ENCODE measurements at regions not wholly inside any gene's neighbourhood (a gene's known extent, or its start where the extent isn't known, plus 50 kb on each side); places are given as distances from the start of the nearest gene placed in this dataset.

GRCh38 chr10:3467052-3467951 is 294.7 kb upstream of the PITRM1 start:
- peak; percentile 68 for ATAC-seq
- TF ChIP-seq OSR1 (CRISPR knock-in tag; IDR thresholded peaks at IDR 0.05): no peak
- TF ChIP-seq BACH2 (CRISPR knock-in tag; IDR thresholded peaks at IDR 0.05; ENCODE audit: borderline replicate concordance): no peak
- TF ChIP-seq RARB (CRISPR knock-in tag; IDR thresholded peaks at IDR 0.05): no peak
- no peak for TF ChIP-seq TOX (CRISPR knock-in tag; IDR thresholded peaks at IDR 0.05; ENCODE audit: borderline replicate concordance)
- no peak for TF ChIP-seq ZNF8 (CRISPR knock-in tag; IDR thresholded peaks at IDR 0.05)
- no peak for TF ChIP-seq ZNF70 (CRISPR knock-in tag; IDR thresholded peaks at IDR 0.05)
- no peak for TF ChIP-seq GLIS3 (CRISPR knock-in tag; IDR thresholded peaks at IDR 0.05)
- no peak for TF ChIP-seq PATZ1 (CRISPR knock-in tag; IDR thresholded peaks at IDR 0.05; ENCODE audit: borderline replicate concordance)

- TF ChIP-seq, protein P1, sequence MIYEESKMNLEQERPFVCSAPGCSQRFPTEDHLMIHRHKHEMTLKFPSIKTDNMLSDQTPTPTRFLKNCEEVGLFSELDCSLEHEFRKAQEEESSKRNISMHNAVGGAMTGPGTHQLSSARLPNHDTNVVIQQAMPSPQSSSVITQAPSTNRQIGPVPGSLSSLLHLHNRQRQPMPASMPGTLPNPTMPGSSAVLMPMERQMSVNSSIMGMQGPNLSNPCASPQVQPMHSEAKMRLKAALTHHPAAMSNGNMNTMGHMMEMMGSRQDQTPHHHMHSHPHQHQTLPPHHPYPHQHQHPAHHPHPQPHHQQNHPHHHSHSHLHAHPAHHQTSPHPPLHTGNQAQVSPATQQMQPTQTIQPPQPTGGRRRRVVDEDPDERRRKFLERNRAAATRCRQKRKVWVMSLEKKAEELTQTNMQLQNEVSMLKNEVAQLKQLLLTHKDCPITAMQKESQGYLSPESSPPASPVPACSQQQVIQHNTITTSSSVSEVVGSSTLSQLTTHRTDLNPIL (CRISPR knock-in tag; IDR thresholded peaks at IDR 0.05; ENCODE audit: low read depth): no peak
- no peak for TF ChIP-seq ISL1 (CRISPR knock-in tag; IDR thresholded peaks at IDR 0.05)
- no peak for TF ChIP-seq ESRRG (CRISPR knock-in tag; IDR thresholded peaks at IDR 0.05)
- no peak for TF ChIP-seq ZC3H10 (CRISPR knock-in tag; IDR thresholded peaks at IDR 0.05)
- no peak for TF ChIP-seq ARNTL (CRISPR knock-in tag; IDR thresholded peaks at IDR 0.05; ENCODE audit: borderline replicate concordance, low read depth)
- TF ChIP-seq TCF4 (CRISPR knock-in tag; IDR thresholded peaks at IDR 0.05; ENCODE audit: borderline replicate concordance): no peak
- TF ChIP-seq PATZ1 (CRISPR knock-in tag; IDR thresholded peaks at IDR 0.05; ENCODE audit: borderline replicate concordance): no peak
- no peak for ATAC-seq
Measured at GRCh38 chr10:3465406-3465891, 292.9 kb upstream of the PITRM1 start.

DNA sequence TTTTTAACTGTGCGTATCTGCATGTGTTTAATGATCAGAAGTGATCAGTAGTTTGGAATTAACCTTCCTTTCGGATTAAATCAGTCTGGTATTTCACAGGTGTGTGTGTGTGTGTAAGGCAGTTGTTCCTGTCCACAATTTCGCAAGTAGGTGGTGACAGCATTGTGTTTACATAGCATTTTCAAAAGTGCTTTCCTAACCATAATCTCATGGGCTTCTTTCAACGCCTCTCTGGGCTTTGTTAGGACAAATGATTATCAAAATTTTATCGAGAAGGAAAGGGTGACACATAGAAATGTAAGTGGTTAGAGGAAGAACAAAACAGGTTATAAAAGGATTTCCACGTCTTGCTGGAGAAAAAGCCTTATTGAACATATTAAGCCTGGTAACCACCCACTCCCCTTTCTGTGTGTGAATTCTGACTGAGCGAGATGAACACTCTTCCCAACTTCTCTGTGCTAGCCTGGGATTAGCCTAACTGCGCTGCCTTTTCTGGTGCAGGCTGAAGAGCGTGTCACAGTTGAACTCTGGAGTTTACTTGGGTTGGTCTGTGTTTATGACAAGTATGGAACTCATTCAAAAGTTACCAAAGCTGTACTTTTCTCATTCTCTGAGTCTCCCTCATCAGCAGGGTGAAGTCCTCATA is 292.3 kb upstream of the PITRM1 start:
- TF ChIP-seq ESRRG (CRISPR knock-in tag; IDR thresholded peaks at IDR 0.05): no peak
- TF ChIP-seq TCF4 (CRISPR knock-in tag; IDR thresholded peaks at IDR 0.05; ENCODE audit: borderline replicate concordance): no peak
- TF ChIP-seq BACH2 (CRISPR knock-in tag; IDR thresholded peaks at IDR 0.05; ENCODE audit: borderline replicate concordance): no peak
- no peak for TF ChIP-seq ZNF70 (CRISPR knock-in tag; IDR thresholded peaks at IDR 0.05)
- TF ChIP-seq ZC3H10 (CRISPR knock-in tag; IDR thresholded peaks at IDR 0.05): no peak
- TF ChIP-seq ISL1 (CRISPR knock-in tag; IDR thresholded peaks at IDR 0.05): no peak
- TF ChIP-seq ZNF565 (CRISPR knock-in tag; conservative IDR thresholded peaks at IDR 0.05; ENCODE audit: low read depth): no peak
- TF ChIP-seq, protein P2, sequence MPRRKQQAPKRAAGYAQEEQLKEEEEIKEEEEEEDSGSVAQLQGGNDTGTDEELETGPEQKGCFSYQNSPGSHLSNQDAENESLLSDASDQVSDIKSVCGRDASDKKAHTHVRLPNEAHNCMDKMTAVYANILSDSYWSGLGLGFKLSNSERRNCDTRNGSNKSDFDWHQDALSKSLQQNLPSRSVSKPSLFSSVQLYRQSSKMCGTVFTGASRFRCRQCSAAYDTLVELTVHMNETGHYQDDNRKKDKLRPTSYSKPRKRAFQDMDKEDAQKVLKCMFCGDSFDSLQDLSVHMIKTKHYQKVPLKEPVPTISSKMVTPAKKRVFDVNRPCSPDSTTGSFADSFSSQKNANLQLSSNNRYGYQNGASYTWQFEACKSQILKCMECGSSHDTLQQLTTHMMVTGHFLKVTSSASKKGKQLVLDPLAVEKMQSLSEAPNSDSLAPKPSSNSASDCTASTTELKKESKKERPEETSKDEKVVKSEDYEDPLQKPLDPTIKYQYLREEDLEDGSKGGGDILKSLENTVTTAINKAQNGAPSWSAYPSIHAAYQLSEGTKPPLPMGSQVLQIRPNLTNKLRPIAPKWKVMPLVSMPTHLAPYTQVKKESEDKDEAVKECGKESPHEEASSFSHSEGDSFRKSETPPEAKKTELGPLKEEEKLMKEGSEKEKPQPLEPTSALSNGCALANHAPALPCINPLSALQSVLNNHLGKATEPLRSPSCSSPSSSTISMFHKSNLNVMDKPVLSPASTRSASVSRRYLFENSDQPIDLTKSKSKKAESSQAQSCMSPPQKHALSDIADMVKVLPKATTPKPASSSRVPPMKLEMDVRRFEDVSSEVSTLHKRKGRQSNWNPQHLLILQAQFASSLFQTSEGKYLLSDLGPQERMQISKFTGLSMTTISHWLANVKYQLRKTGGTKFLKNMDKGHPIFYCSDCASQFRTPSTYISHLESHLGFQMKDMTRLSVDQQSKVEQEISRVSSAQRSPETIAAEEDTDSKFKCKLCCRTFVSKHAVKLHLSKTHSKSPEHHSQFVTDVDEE (CRISPR knock-in tag; IDR thresholded peaks at IDR 0.05): no peak
- TF ChIP-seq ZFP30 (CRISPR knock-in tag; IDR thresholded peaks at IDR 0.05): no peak
- TF ChIP-seq PPARA (CRISPR knock-in tag; IDR thresholded peaks at IDR 0.05; ENCODE audit: borderline replicate concordance): no peak
- no peak for TF ChIP-seq PATZ1 (CRISPR knock-in tag; IDR thresholded peaks at IDR 0.05; ENCODE audit: borderline replicate concordance)
- TF ChIP-seq, protein P1 (CRISPR knock-in tag; IDR thresholded peaks at IDR 0.05; ENCODE audit: low read depth): no peak
- TF ChIP-seq ZFP3 (CRISPR knock-in tag; IDR thresholded peaks at IDR 0.05): no peak
- no peak for ATAC-seq
